PFSK-1 (cell line): ENCODE measurements at regions not wholly inside any gene's neighbourhood (a gene's known extent, or its start where the extent isn't known, plus 50 kb on each side); places are given as distances from the start of the nearest gene placed in this dataset.

Experiments used
- FOXP2 ChIP-seq: optimal IDR thresholded peaks from 2 replicates; pipeline ENCODE3; 2011; ENCODE audit warnings: borderline replicate concordance, control low read depth, inconsistent platforms; ENCODE audit not compliant: insufficient read depth; ENCODE audit errors: extremely low read length, extremely low read depth
- POLR2AphosphoS5 ChIP-seq: IDR thresholded peaks from 2 replicates; pipeline ENCODE4 v1.6.1; 2012; ENCODE audit warnings: low read depth, mild to moderate bottlenecking, control low read depth, low read length, moderate library complexity
- REST ChIP-seq, 2 experiments: IDR thresholded peaks; 2 replicates each; pipeline versions ENCODE4 v1.6.1 to v1.8.0; 2011 to 2012; ENCODE audit warnings: low read depth in 2 of 2, low read length in 2 of 2, control low read depth in 1 of 2, inconsistent platforms in 1 of 2, mild to moderate bottlenecking in 1 of 2, moderate library complexity in 1 of 2; ENCODE audit not compliant: insufficient read depth in 1 of 2
- SIN3A ChIP-seq: IDR thresholded peaks from 2 replicates; pipeline ENCODE4 v1.6.1; 2012; ENCODE audit warnings: mild to moderate bottlenecking, low read length, moderate library complexity, borderline replicate concordance; ENCODE audit not compliant: insufficient read depth
- TAF1 ChIP-seq: IDR thresholded peaks from 2 replicates; pipeline ENCODE4 v1.6.1; 2012; ENCODE audit warnings: low read length, control low read depth, borderline replicate concordance; ENCODE audit not compliant: insufficient read depth

- TF ChIP-seq SIN3A = no peak
- no peak for TF ChIP-seq TAF1
- no peak for TF ChIP-seq FOXP2
- no peak for TF ChIP-seq REST (IDR thresholded peaks at IDR 0.05; ENCODE audit: insufficient read depth in 1 of 2, low read depth in 2 of 2, low read length in 2 of 2)
- TF ChIP-seq POLR2AphosphoS5 = no peak
Observed at GRCh38 chr6:134739299-134740026, 210.4 kb downstream of the ALDH8A1 start.

- TF ChIP-seq FOXP2 (no peak), POLR2AphosphoS5 (no peak), SIN3A (no peak), TAF1 (no peak), REST (IDR thresholded peaks at IDR 0.05; ENCODE audit: insufficient read depth in 1 of 2, low read depth in 2 of 2, low read length in 2 of 2) (no peak)
Observed at GRCh38 chr6:134738211-134738885, 211.6 kb downstream of the ALDH8A1 start.

- TF ChIP-seq POLR2AphosphoS5 (no peak), TAF1 (no peak), FOXP2 (no peak), REST (IDR thresholded peaks at IDR 0.05; ENCODE audit: insufficient read depth in 1 of 2, low read depth in 2 of 2, low read length in 2 of 2) (no peak), SIN3A (no peak)
Observed at GRCh38 chr6:134735461-134735860, 214.4 kb downstream of the ALDH8A1 start.

- TF ChIP-seq REST (IDR thresholded peaks at IDR 0.05; ENCODE audit: insufficient read depth in 1 of 2, low read depth in 2 of 2, low read length in 2 of 2) (no peak), TAF1 (no peak), SIN3A (no peak), FOXP2 (no peak), POLR2AphosphoS5 (no peak)
Observed at GRCh38 chr6:134734312-134734869, 215.5 kb downstream of the ALDH8A1 start.
